NT2/D1 (cell line): ENCODE measurements at regions not wholly inside any gene's neighbourhood (a gene's known extent, or its start where the extent isn't known, plus 50 kb on each side); places are given as distances from the start of the nearest gene placed in this dataset.

Source experiments
- SUZ12 ChIP-seq: IDR thresholded peaks from 2 replicates; pipeline ENCODE4 v1.6.1; 2011; ENCODE audit not compliant: insufficient read length, insufficient read depth; ENCODE audit errors: extremely low read depth
- YY1 ChIP-seq: IDR thresholded peaks from 2 replicates; pipeline ENCODE4 v1.6.1; 2011; ENCODE audit not compliant: insufficient read length, insufficient read depth
- ZNF274 ChIP-seq: IDR thresholded peaks from 2 replicates; pipeline ENCODE4 v1.6.1; 2011; ENCODE audit warnings: mild to moderate bottlenecking, low read depth, low read length

DNA sequence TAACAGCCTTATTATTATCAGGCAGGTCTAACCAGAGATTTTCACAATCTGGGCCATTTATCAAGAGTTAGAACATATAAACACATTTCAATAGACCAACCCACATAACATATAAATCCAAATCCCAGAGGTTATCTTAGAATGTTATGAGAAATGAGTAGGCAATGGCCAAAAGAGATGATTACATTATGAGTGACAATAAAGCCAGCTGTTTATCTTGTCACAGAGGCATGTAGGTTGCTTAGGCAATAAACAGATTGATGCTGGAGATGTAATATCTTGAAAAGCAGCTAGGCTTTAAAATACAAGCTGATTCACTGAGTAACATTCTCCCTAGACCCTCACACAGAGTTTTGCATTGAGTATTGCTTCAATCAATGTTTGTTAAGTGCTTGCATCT lies 148.5 kb upstream of the SESN3 start:
- TF ChIP-seq ZNF274 (no peak), YY1 (no peak), SUZ12 (no peak)
